ENCODE measurements at regions not wholly inside any gene's neighbourhood (a gene's known extent, or its start where the extent isn't known, plus 50 kb on each side); places are given as distances from the start of the nearest gene placed in this dataset.

DNA sequence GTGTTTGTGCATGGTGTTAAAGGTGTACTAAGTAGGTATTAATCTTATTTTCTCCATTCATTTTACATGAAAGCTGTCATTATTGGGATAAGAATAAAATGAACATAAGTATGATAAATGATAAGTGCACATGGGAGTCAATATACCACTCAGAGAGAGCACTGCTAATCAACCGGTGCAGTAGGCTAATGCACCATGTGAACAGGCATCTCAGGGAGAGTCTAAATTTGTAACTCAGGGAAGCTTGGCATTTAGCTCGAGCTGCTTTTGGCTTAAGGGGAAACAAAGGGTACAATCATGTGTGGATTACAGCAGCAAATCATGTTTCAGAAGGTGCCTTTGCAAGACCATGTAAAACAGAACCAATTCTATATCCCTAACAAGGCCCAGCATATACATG, 127.4 kb downstream of the MGST1 start:
- TF ChIP-seq, protein P1, sequence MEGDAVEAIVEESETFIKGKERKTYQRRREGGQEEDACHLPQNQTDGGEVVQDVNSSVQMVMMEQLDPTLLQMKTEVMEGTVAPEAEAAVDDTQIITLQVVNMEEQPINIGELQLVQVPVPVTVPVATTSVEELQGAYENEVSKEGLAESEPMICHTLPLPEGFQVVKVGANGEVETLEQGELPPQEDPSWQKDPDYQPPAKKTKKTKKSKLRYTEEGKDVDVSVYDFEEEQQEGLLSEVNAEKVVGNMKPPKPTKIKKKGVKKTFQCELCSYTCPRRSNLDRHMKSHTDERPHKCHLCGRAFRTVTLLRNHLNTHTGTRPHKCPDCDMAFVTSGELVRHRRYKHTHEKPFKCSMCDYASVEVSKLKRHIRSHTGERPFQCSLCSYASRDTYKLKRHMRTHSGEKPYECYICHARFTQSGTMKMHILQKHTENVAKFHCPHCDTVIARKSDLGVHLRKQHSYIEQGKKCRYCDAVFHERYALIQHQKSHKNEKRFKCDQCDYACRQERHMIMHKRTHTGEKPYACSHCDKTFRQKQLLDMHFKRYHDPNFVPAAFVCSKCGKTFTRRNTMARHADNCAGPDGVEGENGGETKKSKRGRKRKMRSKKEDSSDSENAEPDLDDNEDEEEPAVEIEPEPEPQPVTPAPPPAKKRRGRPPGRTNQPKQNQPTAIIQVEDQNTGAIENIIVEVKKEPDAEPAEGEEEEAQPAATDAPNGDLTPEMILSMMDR (IDR thresholded peaks at IDR 0.05): no peak
- TF ChIP-seq SIN3A (IDR thresholded peaks at IDR 0.05; ENCODE audit: borderline replicate concordance, insufficient read depth, low read depth, low read length) (no peak), POLR2AphosphoS5 (IDR thresholded peaks at IDR 0.05; ENCODE audit: low read depth, low read length) (no peak)
- TF ChIP-seq, protein P2, sequence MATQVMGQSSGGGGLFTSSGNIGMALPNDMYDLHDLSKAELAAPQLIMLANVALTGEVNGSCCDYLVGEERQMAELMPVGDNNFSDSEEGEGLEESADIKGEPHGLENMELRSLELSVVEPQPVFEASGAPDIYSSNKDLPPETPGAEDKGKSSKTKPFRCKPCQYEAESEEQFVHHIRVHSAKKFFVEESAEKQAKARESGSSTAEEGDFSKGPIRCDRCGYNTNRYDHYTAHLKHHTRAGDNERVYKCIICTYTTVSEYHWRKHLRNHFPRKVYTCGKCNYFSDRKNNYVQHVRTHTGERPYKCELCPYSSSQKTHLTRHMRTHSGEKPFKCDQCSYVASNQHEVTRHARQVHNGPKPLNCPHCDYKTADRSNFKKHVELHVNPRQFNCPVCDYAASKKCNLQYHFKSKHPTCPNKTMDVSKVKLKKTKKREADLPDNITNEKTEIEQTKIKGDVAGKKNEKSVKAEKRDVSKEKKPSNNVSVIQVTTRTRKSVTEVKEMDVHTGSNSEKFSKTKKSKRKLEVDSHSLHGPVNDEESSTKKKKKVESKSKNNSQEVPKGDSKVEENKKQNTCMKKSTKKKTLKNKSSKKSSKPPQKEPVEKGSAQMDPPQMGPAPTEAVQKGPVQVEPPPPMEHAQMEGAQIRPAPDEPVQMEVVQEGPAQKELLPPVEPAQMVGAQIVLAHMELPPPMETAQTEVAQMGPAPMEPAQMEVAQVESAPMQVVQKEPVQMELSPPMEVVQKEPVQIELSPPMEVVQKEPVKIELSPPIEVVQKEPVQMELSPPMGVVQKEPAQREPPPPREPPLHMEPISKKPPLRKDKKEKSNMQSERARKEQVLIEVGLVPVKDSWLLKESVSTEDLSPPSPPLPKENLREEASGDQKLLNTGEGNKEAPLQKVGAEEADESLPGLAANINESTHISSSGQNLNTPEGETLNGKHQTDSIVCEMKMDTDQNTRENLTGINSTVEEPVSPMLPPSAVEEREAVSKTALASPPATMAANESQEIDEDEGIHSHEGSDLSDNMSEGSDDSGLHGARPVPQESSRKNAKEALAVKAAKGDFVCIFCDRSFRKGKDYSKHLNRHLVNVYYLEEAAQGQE (IDR thresholded peaks at IDR 0.05; ENCODE audit: insufficient read depth in 1 of 2, low read depth in 2 of 2, low read length in 1 of 2): no peak
